ENCODE measurements at regions not wholly inside any gene's neighbourhood (a gene's known extent, or its start where the extent isn't known, plus 50 kb on each side); places are given as distances from the start of the nearest gene placed in this dataset.

- TF ChIP-seq CTCF (IDR thresholded peaks at IDR 0.05; ENCODE audit: low read length) (no peak), EZH2 (optimal IDR thresholded peaks at IDR 0.05; ENCODE audit: low read depth, low read length) (no peak), EZH2phosphoT487 (IDR thresholded peaks at IDR 0.05; ENCODE audit: low read length) (no peak)
Measured at GRCh38 chr20:4073852-4074741, 58.7 kb upstream of the RNF24 start.

Measured in MM.1S (cell line).